ENCODE measurements at regions not wholly inside any gene's neighbourhood (a gene's known extent, or its start where the extent isn't known, plus 50 kb on each side); places are given as distances from the start of the nearest gene placed in this dataset.

DNA sequence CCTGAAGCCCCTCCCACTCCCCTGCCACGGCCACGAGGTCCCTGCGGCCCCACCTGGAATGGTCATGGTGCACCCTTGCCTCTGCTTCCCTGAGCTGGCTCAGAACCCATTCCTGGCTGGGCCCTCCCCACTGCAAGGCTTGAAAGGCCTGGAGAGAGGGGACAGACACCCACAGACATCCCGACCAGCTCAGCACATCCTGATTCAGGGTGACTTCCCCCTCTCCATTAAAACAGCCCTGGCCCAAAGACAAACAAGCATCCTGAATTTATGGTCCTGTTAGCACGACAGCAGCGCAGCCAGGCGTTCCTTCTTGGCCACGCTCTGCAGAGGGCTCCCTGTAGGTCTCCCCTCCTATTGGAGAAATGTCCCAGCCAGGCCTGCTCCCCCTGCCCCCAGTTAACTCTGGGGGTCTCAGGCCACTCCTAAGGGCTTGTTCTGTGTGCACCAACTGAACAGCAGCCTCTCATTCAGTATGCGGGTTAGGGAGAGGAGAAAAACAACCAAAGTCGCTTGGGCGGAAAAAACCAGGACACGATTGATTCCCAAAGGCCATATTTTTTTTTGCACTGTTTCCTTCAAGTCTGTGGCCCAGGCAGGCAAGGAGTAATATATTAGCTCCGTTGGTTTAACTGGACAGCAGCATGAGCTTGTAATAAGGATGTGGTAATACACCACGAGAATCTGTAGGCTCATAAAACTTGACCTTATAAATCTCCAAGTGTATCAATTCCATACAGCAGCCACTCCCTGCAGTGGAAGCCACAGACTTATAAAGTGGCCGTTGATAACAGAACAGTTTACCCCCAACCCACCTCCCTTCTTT lies 106.7 kb upstream of the MSX1 start:
- H3K4me3 ChIP-seq (replicated peaks; ENCODE audit: low read depth, low read length) = no peak overlapping the region
- peak; percentile 59 for DNase-seq (ENCODE audit: extremely low read depth, low read depth)
- TF ChIP-seq, protein P1, sequence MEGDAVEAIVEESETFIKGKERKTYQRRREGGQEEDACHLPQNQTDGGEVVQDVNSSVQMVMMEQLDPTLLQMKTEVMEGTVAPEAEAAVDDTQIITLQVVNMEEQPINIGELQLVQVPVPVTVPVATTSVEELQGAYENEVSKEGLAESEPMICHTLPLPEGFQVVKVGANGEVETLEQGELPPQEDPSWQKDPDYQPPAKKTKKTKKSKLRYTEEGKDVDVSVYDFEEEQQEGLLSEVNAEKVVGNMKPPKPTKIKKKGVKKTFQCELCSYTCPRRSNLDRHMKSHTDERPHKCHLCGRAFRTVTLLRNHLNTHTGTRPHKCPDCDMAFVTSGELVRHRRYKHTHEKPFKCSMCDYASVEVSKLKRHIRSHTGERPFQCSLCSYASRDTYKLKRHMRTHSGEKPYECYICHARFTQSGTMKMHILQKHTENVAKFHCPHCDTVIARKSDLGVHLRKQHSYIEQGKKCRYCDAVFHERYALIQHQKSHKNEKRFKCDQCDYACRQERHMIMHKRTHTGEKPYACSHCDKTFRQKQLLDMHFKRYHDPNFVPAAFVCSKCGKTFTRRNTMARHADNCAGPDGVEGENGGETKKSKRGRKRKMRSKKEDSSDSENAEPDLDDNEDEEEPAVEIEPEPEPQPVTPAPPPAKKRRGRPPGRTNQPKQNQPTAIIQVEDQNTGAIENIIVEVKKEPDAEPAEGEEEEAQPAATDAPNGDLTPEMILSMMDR (IDR thresholded peaks at IDR 0.05; ENCODE audit: low read depth, low read length, missing control alignments) = no peak

DNA sequence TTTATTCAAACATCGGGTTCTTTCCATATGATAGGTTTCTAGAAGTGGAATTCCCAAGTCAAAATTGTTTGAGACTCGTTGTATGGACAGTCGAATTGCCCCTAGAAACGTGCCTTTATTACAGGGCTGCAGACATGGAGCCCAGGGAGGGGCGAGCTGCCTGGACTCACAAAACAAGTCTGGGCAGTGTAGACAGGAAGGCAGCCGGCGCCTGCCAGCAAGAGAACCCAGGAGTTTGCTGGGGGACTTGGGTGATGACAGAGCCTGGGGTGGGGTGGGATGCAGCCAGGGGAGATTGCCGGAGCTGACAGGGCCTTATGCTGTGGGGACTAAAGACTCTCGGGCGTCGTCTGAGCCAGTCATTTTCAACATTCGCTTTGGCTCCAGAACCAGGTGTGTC lies 107.4 kb upstream of the MSX1 start:
- TF ChIP-seq, protein P1 (IDR thresholded peaks at IDR 0.05; ENCODE audit: low read depth, low read length, missing control alignments) = no peak
- no peak for DNase-seq (ENCODE audit: extremely low read depth, low read depth)
- no peak overlapping the region for H3K4me3 ChIP-seq (replicated peaks; ENCODE audit: low read depth, low read length)

DNA sequence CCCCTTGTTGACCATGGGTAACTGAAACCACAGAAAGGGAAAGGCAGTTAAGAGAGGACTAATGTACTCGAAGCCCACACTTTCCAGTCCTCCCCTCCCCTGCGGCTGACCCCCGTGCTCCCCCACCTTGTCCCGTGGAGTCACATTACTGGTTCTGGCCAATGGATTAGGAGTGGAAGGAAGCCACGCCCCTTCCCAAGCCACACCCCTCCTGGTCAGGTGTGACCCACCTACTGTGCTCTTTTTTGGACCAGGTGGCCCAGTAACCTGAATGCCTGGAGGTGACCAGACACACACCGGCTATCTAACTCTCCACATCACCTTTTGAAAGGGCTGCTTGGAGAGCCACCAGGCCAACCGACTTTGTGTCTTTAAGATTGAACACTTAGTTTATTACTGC lies 109.3 kb upstream of the MSX1 start:
- no peak for DNase-seq (ENCODE audit: extremely low read depth, low read depth)
- TF ChIP-seq, protein P1 (IDR thresholded peaks at IDR 0.05; ENCODE audit: low read depth, low read length, missing control alignments) = no peak
- no peak overlapping the region for H3K4me3 ChIP-seq (replicated peaks; ENCODE audit: low read depth, low read length)

DNA sequence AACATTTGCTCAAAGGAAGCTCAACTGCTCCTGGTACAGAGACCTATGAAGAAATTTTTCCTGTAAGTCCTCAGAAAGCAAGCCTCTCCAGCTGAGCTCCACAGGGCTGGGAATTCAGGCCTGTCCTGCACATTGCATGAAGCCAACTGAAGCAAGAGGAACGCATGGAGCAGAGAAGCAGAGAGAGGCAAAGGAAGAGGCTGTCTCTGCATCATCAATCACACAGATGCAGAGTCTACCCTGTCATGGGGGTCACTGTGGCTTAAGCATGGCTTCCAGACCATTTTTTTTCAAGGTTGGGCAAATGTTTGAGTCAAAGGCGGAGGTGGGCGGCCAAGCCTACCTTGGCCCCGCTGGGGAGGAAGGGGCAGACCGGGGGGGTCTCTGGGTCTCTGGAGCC lies 110.3 kb upstream of the MSX1 start:
- DNase-seq (ENCODE audit: extremely low read depth, low read depth) = no peak
- no peak overlapping the region for H3K4me3 ChIP-seq (replicated peaks; ENCODE audit: low read depth, low read length)
- TF ChIP-seq, protein P1 (IDR thresholded peaks at IDR 0.05; ENCODE audit: low read depth, low read length, missing control alignments) = no peak

DNA sequence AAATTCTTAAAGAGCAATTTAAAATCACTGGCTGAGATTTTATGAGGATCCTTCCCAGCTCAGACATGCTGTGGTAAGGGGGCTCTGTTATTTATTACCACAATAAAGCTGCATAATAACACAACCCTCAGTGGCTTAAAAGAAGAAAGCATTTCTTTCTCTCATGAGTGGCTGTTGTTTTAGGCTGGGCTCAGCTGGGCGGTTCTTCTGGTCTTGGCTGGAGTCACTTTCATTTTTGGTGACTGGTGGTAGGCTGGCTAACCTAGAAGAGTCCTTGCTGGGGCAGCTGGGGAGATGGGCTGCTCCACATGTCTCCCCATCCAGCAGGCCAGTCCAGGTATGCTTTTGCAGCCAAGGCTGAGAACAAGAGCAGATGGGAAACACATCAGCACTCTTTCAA lies 113.0 kb upstream of the MSX1 start:
- DNase-seq (ENCODE audit: extremely low read depth, low read depth) = no peak
- H3K4me3 ChIP-seq (replicated peaks; ENCODE audit: low read depth, low read length) = no peak overlapping the region
- TF ChIP-seq, protein P1 (IDR thresholded peaks at IDR 0.05; ENCODE audit: low read depth, low read length, missing control alignments) = no peak

DNA sequence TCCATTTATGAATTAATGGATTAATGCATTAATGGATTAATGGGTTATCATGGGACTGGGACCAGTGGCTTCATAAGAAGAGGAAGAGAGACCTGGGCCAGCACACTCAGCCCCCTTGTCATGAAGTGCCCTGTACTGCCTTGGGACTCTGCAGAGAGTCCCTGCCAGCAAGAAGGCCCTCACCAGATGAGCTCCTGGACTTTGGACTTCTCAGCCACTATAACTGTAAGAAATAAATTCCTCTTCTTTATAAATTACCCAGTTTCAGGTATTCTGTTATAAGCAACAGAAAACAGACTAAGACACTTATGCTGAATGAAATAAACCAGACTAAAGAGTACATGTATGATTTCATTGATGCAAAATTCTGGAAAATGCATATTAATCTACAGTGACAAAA lies 119.4 kb upstream of the MSX1 start:
- DNase-seq (ENCODE audit: extremely low read depth, low read depth) = no peak
- TF ChIP-seq, protein P1 (IDR thresholded peaks at IDR 0.05; ENCODE audit: low read depth, low read length, missing control alignments) = no peak
- no peak overlapping the region for H3K4me3 ChIP-seq (replicated peaks; ENCODE audit: low read depth, low read length)

DNA sequence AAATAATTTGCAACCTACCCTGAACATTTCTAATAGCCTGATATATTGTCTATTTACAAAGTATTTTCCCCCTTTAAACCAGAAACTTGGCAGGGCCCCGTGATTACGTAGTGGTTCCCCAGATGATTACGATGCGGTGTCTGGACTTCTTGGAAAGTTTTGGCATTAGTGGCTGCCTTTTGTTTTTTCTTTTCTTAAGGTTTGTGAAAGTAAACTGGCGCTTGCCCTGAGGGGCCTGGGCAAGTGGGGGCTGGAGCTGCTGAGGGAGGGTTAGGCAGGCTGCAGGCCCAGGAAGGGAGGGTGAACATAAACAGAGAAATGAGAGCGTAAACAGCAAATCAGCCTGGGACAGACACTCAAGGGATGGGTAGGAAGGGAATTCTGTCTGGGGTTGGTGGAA lies 123.6 kb upstream of the MSX1 start:
- no peak for DNase-seq (ENCODE audit: extremely low read depth, low read depth)
- H3K4me3 ChIP-seq (replicated peaks; ENCODE audit: low read depth, low read length) = no peak overlapping the region
- TF ChIP-seq, protein P1 (IDR thresholded peaks at IDR 0.05; ENCODE audit: low read depth, low read length, missing control alignments) = no peak
